SK-N-SH (cell line): ENCODE measurements at regions not wholly inside any gene's neighbourhood (a gene's known extent, or its start where the extent isn't known, plus 50 kb on each side); places are given as distances from the start of the nearest gene placed in this dataset.

Experiments used
- CTCF ChIA-PET: fragments of 300-600, 350-600 bp; formaldehyde crosslinking; extraction: SDS; loops from one replicate; lab custom pipeline; 2021; lab: Yijun Ruan, JAX
- POLR2A ChIA-PET: fragments of 350-600 bp; sonication (Branson Sonifier 250); formaldehyde crosslinking; extraction: SDS; loops from one replicate; lab custom pipeline; 2020; ENCODE audit warnings: antibody characterized with exemption, inconsistent platforms; lab: Yijun Ruan, JAX
- DNase-seq: peaks from one replicate; pipeline ENCODE4 v3.0.0; 2012
- H2AFZ ChIP-seq: fragments of 200-600 bp; sonication (generic); 2 replicates; pipeline ENCODE4 v1.8.1; 2016; ENCODE audit warnings: antibody characterized with exemption, mild to moderate bottlenecking, low read depth
- H3F3A ChIP-seq: fragments of 200-600 bp; sonication (generic); replicated peaks from 2 replicates; pipeline ENCODE3; 2016; ENCODE audit warnings: antibody characterized with exemption, mild to moderate bottlenecking; ENCODE audit not compliant: insufficient read depth
- H3K27ac ChIP-seq, 2 experiments: fragments of 200-500 bp in 1 of 2; fragments of 200-600 bp in 1 of 2; sonication (Bioruptor generic) in 1 of 2; sonication (generic), shearing (Covaris generic) in 1 of 2; 2 replicates each; pipeline versions ENCODE4 v1.5.1 to v1.6.1; 2014 to 2016; ENCODE audit warnings: low read depth in 2 of 2, inconsistent platforms in 1 of 2, low read length in 1 of 2, mild to moderate bottlenecking in 1 of 2, mixed read lengths in 1 of 2
- H3K27me3 ChIP-seq: fragments of 200-600 bp; sonication (generic), shearing (Covaris generic); 2 replicates; pipeline ENCODE4 v1.6.1; 2016; ENCODE audit warnings: mixed run types; ENCODE audit not compliant: insufficient read depth
- H3K36me3 ChIP-seq, 2 experiments: fragments of 200-500 bp in 1 of 2; fragments of 200-600 bp in 1 of 2; sonication (Bioruptor generic) in 1 of 2; sonication (generic) in 1 of 2; replicated peaks in 1 of 2; 2 replicates each; pipeline versions ENCODE3 to v1.5.1; 2014 to 2016; ENCODE audit warnings: low read length in 1 of 2, mild to moderate bottlenecking in 1 of 2; ENCODE audit not compliant: insufficient read depth in 2 of 2, control insufficient read depth in 1 of 2
- H3K4me1 ChIP-seq, 2 experiments: fragments of 200-500 bp in 1 of 2; fragments of 200-600 bp in 1 of 2; sonication (Bioruptor generic) in 1 of 2; sonication (generic), shearing (Covaris generic) in 1 of 2; 2 replicates each; pipeline versions ENCODE4 v1.5.1 to v1.6.1; 2014 to 2016; ENCODE audit warnings: low read depth in 1 of 2, low read length in 1 of 2, mixed run types in 1 of 2; ENCODE audit not compliant: insufficient read depth in 2 of 2, control insufficient read depth in 1 of 2
- H3K4me2 ChIP-seq: fragments of 200-600 bp; sonication (generic), shearing (Covaris generic); 2 replicates; pipeline ENCODE4 v1.6.1; 2017; ENCODE audit warnings: mixed run types
- H3K4me3 ChIP-seq, 2 experiments: fragments of 200-500 bp in 1 of 2; fragments of 200-600 bp in 1 of 2; sonication (Bioruptor generic) in 1 of 2; sonication (generic), shearing (Covaris generic) in 1 of 2; 2 replicates each; pipeline versions ENCODE4 v1.5.1 to v1.8.1; 2014 to 2016; ENCODE audit warnings: low read depth in 2 of 2, inconsistent platforms in 1 of 2, low read length in 1 of 2, mild to moderate bottlenecking in 1 of 2, mixed read lengths in 1 of 2, moderate library complexity in 1 of 2
- H3K79me2 ChIP-seq: fragments of 200-600 bp; sonication (generic); 2 replicates; pipeline ENCODE4 v1.8.1; 2017; ENCODE audit warnings: mild to moderate bottlenecking; ENCODE audit not compliant: insufficient read depth
- H3K9ac ChIP-seq: fragments of 200-600 bp; sonication (generic); 2 replicates; pipeline ENCODE4 v1.6.1; 2017; ENCODE audit warnings: mixed run types
- H3K9me2 ChIP-seq: fragments of 200-600 bp; sonication (generic); 2 replicates; pipeline ENCODE4 v1.6.1; 2017; ENCODE audit warnings: mixed run types
- H3K9me3 ChIP-seq: fragments of 200-600 bp; sonication (generic); 2 replicates; pipeline ENCODE4 v1.6.1; 2017; ENCODE audit warnings: mixed run types, mild to moderate bottlenecking, moderate library complexity
- H4K20me1 ChIP-seq: fragments of 200-600 bp; sonication (generic); 2 replicates; pipeline ENCODE4 v1.6.1; 2017; ENCODE audit warnings: mild to moderate bottlenecking, mixed run types; ENCODE audit not compliant: insufficient read depth
- MEF2A ChIP-seq: IDR thresholded peaks from 2 replicates; pipeline ENCODE4 v1.4.0; 2012; ENCODE audit warnings: low read depth, borderline replicate concordance
- NFIC ChIP-seq: IDR thresholded peaks from 2 replicates; pipeline ENCODE4 v1.4.0; 2012; ENCODE audit warnings: borderline replicate concordance
- PBX3 ChIP-seq: IDR thresholded peaks from 2 replicates; pipeline ENCODE4; 2012
- POLR2AphosphoS5 ChIP-seq: IDR thresholded peaks from 2 replicates; pipeline ENCODE4 v1.6.1; 2012; ENCODE audit warnings: low read depth, low read length
- RCOR1 ChIP-seq: fragments of 150-350 bp; IDR thresholded peaks from 2 replicates; pipeline ENCODE4 v1.6.1; 2017; ENCODE audit warnings: antibody characterized with exemption, low read length
- RFX5 ChIP-seq: IDR thresholded peaks from 2 replicates; pipeline ENCODE4 v1.6.1; 2012; ENCODE audit warnings: mild to moderate bottlenecking, improper control_type of control experiment, low read length
- RXRA ChIP-seq: IDR thresholded peaks from 2 replicates; pipeline ENCODE4 v1.4.0; 2012; ENCODE audit warnings: low read depth, mild to moderate bottlenecking, borderline replicate concordance
- SIN3A ChIP-seq: IDR thresholded peaks from 2 replicates; pipeline ENCODE4 v1.6.1; 2012; ENCODE audit warnings: low read depth, mild to moderate bottlenecking, low read length, moderate library complexity, borderline replicate concordance
- TEAD4 ChIP-seq: IDR thresholded peaks from 2 replicates; pipeline ENCODE4 v1.4.0; 2012; ENCODE audit warnings: mild to moderate bottlenecking, borderline replicate concordance; ENCODE audit not compliant: insufficient read depth
- USF1 ChIP-seq: IDR thresholded peaks from 2 replicates; pipeline ENCODE4 v1.4.0; 2012; ENCODE audit warnings: low read depth, borderline replicate concordance
- WGBS: methylation state at CpG from one replicate; pipeline ENCODE4 v1.1.6; 2017; ENCODE audit warnings: low lambda C conversion rate; 5-methylcytosine and 5-hydroxymethylcytosine counted together
- TF ChIP-seq, protein P1 (sequence below): IDR thresholded peaks from 2 replicates; pipeline ENCODE4 v1.6.1; 2012; ENCODE audit warnings: mild to moderate bottlenecking, low read depth, low read length, moderate library complexity
- TF ChIP-seq, protein P2 (sequence below): fragments of 150-350 bp; IDR thresholded peaks from 2 replicates; pipeline ENCODE4 v1.6.1; 2016; ENCODE audit warnings: mild to moderate bottlenecking, low read depth, low read length

DNA sequence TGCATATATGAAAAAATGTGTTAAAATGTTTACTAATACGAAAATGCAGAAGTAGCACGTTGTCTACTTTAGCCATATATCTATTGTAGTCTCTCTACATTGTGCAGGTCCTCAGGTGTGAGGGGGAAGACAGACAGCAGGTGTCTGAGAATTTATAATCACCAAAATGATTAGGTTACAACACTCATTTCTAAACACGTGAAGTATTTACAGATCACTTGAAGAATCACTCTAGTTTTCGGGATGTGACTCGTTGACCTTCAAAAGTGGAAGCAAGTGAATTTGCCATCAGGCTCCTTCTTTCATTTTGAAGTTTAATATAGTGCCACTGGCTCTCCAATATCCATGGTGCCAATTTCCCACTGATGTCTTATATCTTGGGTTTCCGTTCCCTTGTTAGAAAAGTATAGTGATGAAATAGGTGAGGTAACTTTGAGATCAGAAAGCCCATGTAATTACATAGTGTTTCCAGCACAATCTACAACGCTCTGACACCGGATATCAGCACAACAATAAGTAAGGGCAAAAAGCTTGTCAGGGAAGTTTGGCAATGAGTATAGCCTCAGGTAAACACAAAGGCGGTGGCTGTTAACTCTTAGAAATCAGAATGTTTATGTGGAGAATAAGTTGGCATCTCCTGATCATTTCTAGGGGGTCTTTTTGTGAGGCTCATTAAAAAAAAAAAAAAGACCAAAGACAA, 57.5 kb upstream of the SP4 start (continued):
- TF ChIP-seq PBX3 (no peak), RXRA (no peak), MEF2A (no peak), TEAD4 (no peak), USF1 (no peak), SIN3A (no peak)

DNA sequence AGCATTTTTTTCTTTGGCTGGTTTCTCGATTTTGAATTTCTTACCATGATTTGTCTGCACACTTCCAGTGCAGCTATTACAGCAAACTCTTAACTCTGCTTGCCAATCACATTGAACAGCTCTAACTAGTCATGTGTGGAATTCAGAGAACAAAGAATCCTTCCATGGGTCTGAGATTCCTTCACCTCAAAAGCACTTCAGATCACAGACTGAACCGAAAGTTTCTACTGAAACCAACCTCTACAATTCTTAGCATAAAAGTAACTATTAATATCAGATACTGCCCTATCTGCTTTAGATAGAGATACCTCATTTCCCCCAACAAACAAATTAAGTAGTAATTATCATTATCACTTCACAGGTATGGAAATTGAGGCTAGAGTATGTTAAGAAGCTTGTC, 56.5 kb upstream of the SP4 start:
- 9% methylated on average over 2 of the region's 2 CpGs for WGBS

More for the DNA sequence above, 56.5 kb upstream of the SP4 start:
- Histone ChIP-seq H3K4me3 (no peak overlapping the region), H2AFZ (no peak overlapping the region), H3K36me3 (no peaks in the 10 kb centered on the region), H3K4me2 (0 out of 2 replicates have a peak overlapping the region, but pooled peaks have one; percentile 22), H3K27me3 (0 out of 2 replicates have a peak, but pooled peaks cover 5% of the 10 kb centered on the region), H3K9me2 (no peaks in the 10 kb centered on the region; the same call in 1 of the 2 replicates), H3K79me2 (no peaks in the 10 kb centered on the region), H4K20me1 (no peaks in the 10 kb centered on the region), H3K9ac (no peak overlapping the region), H3F3A (no peaks in the 10 kb centered on the region), H3K9me3 (no peaks in the 10 kb centered on the region; the same call in 1 of the 2 replicates), H3K4me1 (no peaks in the 10 kb centered on the region), H3K27ac (no peak overlapping the region)
- no peak for DNase-seq
- no peak for TF ChIP-seq TEAD4
- no peak for TF ChIP-seq NFIC
- TF ChIP-seq POLR2AphosphoS5 = no peak
- no peak for TF ChIP-seq RCOR1
- TF ChIP-seq RFX5 = no peak
- TF ChIP-seq, protein P1, sequence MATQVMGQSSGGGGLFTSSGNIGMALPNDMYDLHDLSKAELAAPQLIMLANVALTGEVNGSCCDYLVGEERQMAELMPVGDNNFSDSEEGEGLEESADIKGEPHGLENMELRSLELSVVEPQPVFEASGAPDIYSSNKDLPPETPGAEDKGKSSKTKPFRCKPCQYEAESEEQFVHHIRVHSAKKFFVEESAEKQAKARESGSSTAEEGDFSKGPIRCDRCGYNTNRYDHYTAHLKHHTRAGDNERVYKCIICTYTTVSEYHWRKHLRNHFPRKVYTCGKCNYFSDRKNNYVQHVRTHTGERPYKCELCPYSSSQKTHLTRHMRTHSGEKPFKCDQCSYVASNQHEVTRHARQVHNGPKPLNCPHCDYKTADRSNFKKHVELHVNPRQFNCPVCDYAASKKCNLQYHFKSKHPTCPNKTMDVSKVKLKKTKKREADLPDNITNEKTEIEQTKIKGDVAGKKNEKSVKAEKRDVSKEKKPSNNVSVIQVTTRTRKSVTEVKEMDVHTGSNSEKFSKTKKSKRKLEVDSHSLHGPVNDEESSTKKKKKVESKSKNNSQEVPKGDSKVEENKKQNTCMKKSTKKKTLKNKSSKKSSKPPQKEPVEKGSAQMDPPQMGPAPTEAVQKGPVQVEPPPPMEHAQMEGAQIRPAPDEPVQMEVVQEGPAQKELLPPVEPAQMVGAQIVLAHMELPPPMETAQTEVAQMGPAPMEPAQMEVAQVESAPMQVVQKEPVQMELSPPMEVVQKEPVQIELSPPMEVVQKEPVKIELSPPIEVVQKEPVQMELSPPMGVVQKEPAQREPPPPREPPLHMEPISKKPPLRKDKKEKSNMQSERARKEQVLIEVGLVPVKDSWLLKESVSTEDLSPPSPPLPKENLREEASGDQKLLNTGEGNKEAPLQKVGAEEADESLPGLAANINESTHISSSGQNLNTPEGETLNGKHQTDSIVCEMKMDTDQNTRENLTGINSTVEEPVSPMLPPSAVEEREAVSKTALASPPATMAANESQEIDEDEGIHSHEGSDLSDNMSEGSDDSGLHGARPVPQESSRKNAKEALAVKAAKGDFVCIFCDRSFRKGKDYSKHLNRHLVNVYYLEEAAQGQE = no peak
- TF ChIP-seq, protein P2, sequence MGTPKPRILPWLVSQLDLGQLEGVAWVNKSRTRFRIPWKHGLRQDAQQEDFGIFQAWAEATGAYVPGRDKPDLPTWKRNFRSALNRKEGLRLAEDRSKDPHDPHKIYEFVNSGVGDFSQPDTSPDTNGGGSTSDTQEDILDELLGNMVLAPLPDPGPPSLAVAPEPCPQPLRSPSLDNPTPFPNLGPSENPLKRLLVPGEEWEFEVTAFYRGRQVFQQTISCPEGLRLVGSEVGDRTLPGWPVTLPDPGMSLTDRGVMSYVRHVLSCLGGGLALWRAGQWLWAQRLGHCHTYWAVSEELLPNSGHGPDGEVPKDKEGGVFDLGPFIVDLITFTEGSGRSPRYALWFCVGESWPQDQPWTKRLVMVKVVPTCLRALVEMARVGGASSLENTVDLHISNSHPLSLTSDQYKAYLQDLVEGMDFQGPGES = no peak
- ChIA-PET POLR2A (no interaction called here), CTCF (no interaction called here)
